NCI-H524 (cell line): ENCODE measurements at regions not wholly inside any gene's neighbourhood (a gene's known extent, or its start where the extent isn't known, plus 50 kb on each side); places are given as distances from the start of the nearest gene placed in this dataset.
"Not testable (repeated sequence)": the region's sequence is repeated elsewhere in the genome, so short reads cannot be mapped to it uniquely, and the experiment has no call there.

Experiments
- DNase-seq, 2 experiments: peaks; one replicate each; lab custom pipeline; 2025; lab: John Stamatoyannopoulos, UW

GRCh38 chr6:84926189-84927155 lies 162.1 kb upstream of the TBX18 start:
- DNase-seq: no peak

- DNase-seq: no peak
Measured at GRCh38 chr6:84921891-84922290, 157.5 kb upstream of the TBX18 start.

GRCh38 chr6:84920021-84920420 lies 155.6 kb upstream of the TBX18 start:
- DNase-seq: no peak

GRCh38 chr6:84916704-84917103 lies 152.3 kb upstream of the TBX18 start:
- DNase-seq: no peak

GRCh38 chr6:84912472-84913322 lies 148.3 kb upstream of the TBX18 start:
- no peak for DNase-seq

GRCh38 chr6:84910906-84911607 lies 146.7 kb upstream of the TBX18 start:
- no peak for DNase-seq

- no peak for DNase-seq
Measured at GRCh38 chr6:84908304-84908904, 144.0 kb upstream of the TBX18 start.

GRCh38 chr6:84906514-84906913 lies 142.1 kb upstream of the TBX18 start:
- DNase-seq: no peak

- no peak for DNase-seq
Measured at GRCh38 chr6:84905823-84906222, 141.4 kb upstream of the TBX18 start.

GRCh38 chr6:84902354-84902928 lies 138.0 kb upstream of the TBX18 start:
- no peak for DNase-seq

- no peak for DNase-seq
Measured at GRCh38 chr6:84897988-84898594, 133.7 kb upstream of the TBX18 start.

GRCh38 chr6:84897011-84897410 lies 132.6 kb upstream of the TBX18 start:
- DNase-seq: no peak

- DNase-seq: no peak
Measured at GRCh38 chr6:84892671-84893070, 128.3 kb upstream of the TBX18 start.

GRCh38 chr6:84882768-84883766 lies 118.7 kb upstream of the TBX18 start:
- DNase-seq: no peak

GRCh38 chr6:84879385-84879784 lies 115.0 kb upstream of the TBX18 start:
- DNase-seq: not testable (repeated sequence)

- no peak for DNase-seq
Measured at GRCh38 chr6:84877515-84878210, 113.3 kb upstream of the TBX18 start.

GRCh38 chr6:84876723-84877514 lies 112.5 kb upstream of the TBX18 start:
- no peak for DNase-seq

- no peak for DNase-seq
Measured at GRCh38 chr6:84872996-84873723, 108.8 kb upstream of the TBX18 start.
